ENCODE measurements at regions not wholly inside any gene's neighbourhood (a gene's known extent, or its start where the extent isn't known, plus 50 kb on each side); places are given as distances from the start of the nearest gene placed in this dataset.

- no peak for DNase-seq
Measured at GRCh38 chr9:106682420-106682819, 180.5 kb upstream of the ZNF462 start.

- no peak for DNase-seq
Measured at GRCh38 chr9:106683454-106683853, 179.5 kb upstream of the ZNF462 start.

DNA sequence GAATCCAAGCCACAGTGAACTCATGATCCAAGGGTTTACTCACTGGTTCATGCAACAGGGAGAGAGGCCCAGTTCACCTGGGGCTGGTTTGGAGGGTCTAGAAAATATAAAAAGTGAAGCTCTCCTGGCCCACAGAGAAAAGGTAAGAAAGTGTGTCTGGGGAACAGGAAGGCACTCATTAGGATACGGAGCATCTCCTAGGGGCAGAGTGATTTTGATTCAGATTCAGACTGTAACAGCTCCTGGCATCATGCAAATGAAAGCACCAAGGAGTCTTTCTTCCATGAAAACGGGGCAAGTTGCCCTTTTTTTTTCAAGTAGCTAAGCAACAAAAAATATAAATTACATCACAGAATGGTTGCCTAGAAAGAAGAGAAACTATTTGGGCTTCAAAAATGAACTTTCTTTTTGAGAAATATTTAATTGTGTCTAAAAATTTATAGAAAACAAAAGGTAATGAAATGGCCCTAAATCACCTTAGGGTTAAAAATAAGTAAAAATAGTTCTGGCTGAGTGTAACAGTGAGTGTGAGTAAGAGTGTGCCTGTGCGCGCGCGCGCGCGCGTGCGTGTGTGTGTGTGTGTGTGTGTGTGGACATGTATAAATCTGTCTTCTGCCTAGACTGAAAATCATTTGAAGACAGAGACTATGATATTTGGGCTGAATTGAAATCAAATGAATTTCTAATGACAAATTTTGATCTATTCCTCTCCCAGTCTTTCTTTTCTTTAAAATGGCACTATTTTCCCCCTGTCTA is 177.8 kb upstream of the ZNF462 start:
- DNase-seq = no peak

DNA sequence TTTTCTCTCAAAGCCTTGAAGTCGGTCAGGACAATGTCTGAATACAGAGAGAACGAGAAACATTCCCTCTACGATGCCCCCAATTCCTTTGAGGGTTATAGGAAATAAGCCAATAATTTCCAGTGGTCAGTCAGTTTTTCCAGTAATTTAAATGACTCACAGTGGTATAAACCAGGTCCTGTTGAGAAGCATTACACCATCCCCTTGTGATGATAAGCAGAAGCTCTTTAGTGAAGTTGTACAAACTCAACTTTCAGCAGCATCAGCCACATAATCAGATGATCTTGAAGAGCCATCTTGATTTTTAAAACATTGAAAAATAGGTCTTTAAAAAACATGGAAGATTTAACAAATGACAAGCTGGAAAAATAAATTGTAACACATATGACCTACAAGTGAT is 173.9 kb upstream of the ZNF462 start:
- no peak for DNase-seq

- no peak for DNase-seq
Measured at GRCh38 chr9:106691627-106692026, 171.3 kb upstream of the ZNF462 start.

- no peak for DNase-seq
Measured at GRCh38 chr9:106693558-106693957, 169.4 kb upstream of the ZNF462 start.

- DNase-seq = no peak
Measured at GRCh38 chr9:106696804-106697203, 166.2 kb upstream of the ZNF462 start.

GRCh38 chr9:106697390-106697749 is 165.6 kb upstream of the ZNF462 start:
- DNase-seq = no peak

GRCh38 chr9:106697750-106698502 is 165.0 kb upstream of the ZNF462 start:
- DNase-seq = peak; percentile 34

DNA sequence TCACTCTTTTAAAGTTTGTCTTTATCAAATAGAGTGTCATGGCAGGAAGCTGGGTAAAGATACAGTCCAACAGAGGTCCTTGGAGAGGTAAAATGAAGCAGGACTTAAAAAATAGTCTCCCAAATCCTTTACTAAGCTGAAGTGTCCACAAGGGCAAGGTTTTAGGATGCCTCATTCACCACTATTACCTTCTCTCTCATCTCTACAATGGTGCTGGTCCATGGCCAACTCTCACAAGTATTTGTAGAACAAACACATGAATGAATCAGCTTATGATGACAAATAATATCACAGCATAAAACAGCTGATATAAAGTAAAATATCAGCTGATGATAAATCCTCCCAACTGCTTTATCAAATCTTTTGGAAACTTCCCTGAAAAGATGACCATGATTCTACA is 162.3 kb upstream of the ZNF462 start:
- DNase-seq = no peak

- DNase-seq = no peak
Measured at GRCh38 chr9:106701611-106702010, 161.4 kb upstream of the ZNF462 start.

DNA sequence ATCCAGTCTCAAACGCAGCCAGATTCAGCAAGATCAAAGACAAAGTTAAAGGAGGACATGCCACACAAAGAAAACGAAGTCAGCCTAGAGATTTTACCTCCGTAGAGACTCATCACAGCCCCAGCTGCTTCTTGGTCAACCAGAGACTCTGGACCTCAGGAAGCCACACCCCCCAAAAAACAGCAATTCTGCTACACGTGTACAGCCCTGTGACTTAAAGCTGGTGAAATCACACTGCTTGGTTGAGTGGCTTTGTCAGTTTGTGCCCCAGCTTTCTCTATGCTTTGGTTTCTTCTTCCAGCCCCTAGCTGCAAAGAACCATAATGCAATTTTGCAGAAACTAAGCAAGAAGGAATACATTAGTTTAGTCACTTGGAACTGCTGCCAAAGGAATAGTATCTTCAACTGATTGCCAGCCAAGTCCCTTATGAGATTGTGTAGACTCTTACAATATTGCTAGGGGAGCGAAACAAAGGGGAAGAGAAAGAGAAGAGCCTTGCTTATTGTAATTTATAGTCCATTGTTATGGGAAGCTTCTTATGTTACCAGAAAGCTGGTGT is 158.8 kb upstream of the ZNF462 start:
- DNase-seq = no peak

- DNase-seq = no peak
Measured at GRCh38 chr9:106707291-106707690, 155.7 kb upstream of the ZNF462 start.

- no peak for DNase-seq
Measured at GRCh38 chr9:106707738-106708474, 155.1 kb upstream of the ZNF462 start.

- DNase-seq = no peak
Measured at GRCh38 chr9:106708475-106709146, 154.4 kb upstream of the ZNF462 start.

GRCh38 chr9:106712279-106712678 is 150.7 kb upstream of the ZNF462 start:
- DNase-seq = no peak

GRCh38 chr9:106713206-106713605 is 149.8 kb upstream of the ZNF462 start:
- no peak for DNase-seq

DNA sequence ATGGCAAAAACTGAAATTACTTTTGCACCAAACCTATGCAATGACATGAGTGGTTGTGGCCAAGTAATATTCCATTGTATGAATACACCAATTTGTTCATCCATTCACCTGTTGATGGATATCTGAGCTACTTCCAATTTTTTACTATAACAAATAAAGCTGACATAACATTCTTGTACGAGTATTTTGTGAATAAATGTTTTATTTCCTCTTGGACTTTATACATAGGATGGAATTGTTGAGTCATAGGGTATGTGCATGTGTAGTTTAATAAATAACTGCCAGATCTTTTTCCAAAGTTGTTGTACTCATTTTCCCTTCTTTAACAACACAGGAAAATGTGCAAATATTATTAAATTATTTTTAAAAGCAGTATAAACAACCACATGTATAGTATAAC is 146.1 kb upstream of the ZNF462 start:
- DNase-seq = no peak

GRCh38 chr9:106717686-106718085 is 145.3 kb upstream of the ZNF462 start:
- DNase-seq = no peak

DNA sequence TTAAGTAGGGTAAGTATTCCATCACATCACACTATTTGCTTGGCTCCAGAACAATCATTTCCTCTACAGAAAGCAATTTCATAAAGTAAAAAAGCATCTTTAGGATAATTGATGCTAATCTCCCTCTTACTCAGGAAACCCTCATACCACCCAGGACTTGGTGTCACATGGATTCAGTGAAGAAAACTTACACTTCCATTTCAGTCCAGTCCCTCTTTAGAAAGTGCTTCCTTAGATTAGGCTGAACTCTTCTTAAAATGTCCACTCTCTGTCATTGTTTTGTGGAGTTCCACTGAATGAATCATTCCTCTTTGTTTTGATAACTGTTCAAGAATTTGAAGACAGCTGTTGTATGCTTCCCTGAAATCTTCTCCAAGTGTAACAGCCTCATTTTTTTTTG is 144.0 kb upstream of the ZNF462 start:
- DNase-seq = no peak

GRCh38 chr9:106722051-106722753 is 140.8 kb upstream of the ZNF462 start:
- DNase-seq = no peak

GRCh38 chr9:106723926-106724325 is 139.0 kb upstream of the ZNF462 start:
- no peak for DNase-seq

Data from NCI-H2081 treated with DMSO at 0.1 percent for 48 hours (cell line).